Suprapubic skin (tissue), 4 donors: ENCODE measurements at regions not wholly inside any gene's neighbourhood (a gene's known extent, or its start where the extent isn't known, plus 50 kb on each side); places are given as distances from the start of the nearest gene placed in this dataset.

ENCODE experiments used
- EP300 ChIP-seq: sonication (generic); formaldehyde crosslinking; IDR thresholded peaks from one replicate; pipeline ENCODE4 v1.6.1; 2017; ENCODE audit warnings: antibody characterized with exemption
- POLR2A ChIP-seq, 2 donors: fragments of 450-650 bp; IDR thresholded peaks; one replicate each; pipeline ENCODE4 v1.6.1; 2017; ENCODE audit warnings: antibody characterized with exemption in 2 of 2, mild to moderate bottlenecking in 2 of 2, moderate library complexity in 2 of 2
- POLR2AphosphoS5 ChIP-seq, 3 donors: sonication (generic); formaldehyde crosslinking; IDR thresholded peaks; one replicate each; pipeline ENCODE4 v1.6.1; 2017; ENCODE audit warnings: antibody characterized with exemption in 3 of 3
- TF ChIP-seq, protein P1 (sequence below), 2 donors: fragments of 200-600 bp in 1 of 2; fragments of 450-650 bp in 1 of 2; sonication (generic) in 1 of 2; IDR thresholded peaks; one replicate each; pipeline ENCODE4 v1.5.1; 2016 to 2019; ENCODE audit warnings: antibody characterized with exemption in 2 of 2, mild to moderate bottlenecking in 1 of 2, moderate library complexity in 1 of 2

DNA sequence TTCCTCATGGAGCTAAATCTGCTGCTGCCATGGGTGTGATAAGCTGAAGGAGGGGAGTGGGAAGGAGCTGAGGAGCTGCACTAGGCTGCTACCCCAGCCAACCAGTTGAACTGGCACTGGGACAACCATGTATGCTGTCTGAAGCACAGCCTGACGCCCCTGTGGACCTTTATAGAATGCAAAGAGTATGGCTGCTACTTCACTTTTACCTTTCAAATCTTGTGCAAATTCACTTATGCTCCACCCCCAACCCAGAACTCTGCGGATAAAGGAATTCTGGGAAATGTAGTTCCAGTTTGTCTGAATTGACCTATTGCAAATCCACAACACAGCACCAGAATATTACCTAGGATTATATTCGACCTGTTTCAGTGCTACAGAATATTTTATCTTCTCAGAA, 217.4 kb upstream of the SLC35B3 start:
- TF ChIP-seq, protein P1, sequence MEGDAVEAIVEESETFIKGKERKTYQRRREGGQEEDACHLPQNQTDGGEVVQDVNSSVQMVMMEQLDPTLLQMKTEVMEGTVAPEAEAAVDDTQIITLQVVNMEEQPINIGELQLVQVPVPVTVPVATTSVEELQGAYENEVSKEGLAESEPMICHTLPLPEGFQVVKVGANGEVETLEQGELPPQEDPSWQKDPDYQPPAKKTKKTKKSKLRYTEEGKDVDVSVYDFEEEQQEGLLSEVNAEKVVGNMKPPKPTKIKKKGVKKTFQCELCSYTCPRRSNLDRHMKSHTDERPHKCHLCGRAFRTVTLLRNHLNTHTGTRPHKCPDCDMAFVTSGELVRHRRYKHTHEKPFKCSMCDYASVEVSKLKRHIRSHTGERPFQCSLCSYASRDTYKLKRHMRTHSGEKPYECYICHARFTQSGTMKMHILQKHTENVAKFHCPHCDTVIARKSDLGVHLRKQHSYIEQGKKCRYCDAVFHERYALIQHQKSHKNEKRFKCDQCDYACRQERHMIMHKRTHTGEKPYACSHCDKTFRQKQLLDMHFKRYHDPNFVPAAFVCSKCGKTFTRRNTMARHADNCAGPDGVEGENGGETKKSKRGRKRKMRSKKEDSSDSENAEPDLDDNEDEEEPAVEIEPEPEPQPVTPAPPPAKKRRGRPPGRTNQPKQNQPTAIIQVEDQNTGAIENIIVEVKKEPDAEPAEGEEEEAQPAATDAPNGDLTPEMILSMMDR (IDR thresholded peaks at IDR 0.05): no peak
- no peak for TF ChIP-seq POLR2A (IDR thresholded peaks at IDR 0.05)
- TF ChIP-seq POLR2AphosphoS5 (IDR thresholded peaks at IDR 0.05): no peak
- no peak for TF ChIP-seq EP300
